ES-I3 (cell line): ENCODE measurements at regions not wholly inside any gene's neighbourhood (a gene's known extent, or its start where the extent isn't known, plus 50 kb on each side); places are given as distances from the start of the nearest gene placed in this dataset.
"Not testable (repeated sequence)": the region's sequence is repeated elsewhere in the genome, so short reads cannot be mapped to it uniquely, and the experiment has no call there.

Experiments used
- H3K36me3 ChIP-seq: 2 replicates; pipeline ENCODE4 v1.6.1; 2013; ENCODE audit warnings: mild to moderate bottlenecking, low read length, control low read depth, moderate library complexity; ENCODE audit not compliant: insufficient read depth
- H3K4me1 ChIP-seq: 2 replicates; pipeline ENCODE4 v1.6.1; 2013; ENCODE audit warnings: mild to moderate bottlenecking, control low read depth, low read length; ENCODE audit not compliant: insufficient read depth
- H3K9ac ChIP-seq: 2 replicates; pipeline ENCODE4 v1.6.1; 2013; ENCODE audit warnings: low read depth, mild to moderate bottlenecking, low read length, moderate library complexity
- H3K9me3 ChIP-seq: 2 replicates; pipeline ENCODE4 v1.6.1; 2013; ENCODE audit warnings: mild to moderate bottlenecking, low read length, moderate library complexity; ENCODE audit not compliant: control insufficient read depth, insufficient read depth

DNA sequence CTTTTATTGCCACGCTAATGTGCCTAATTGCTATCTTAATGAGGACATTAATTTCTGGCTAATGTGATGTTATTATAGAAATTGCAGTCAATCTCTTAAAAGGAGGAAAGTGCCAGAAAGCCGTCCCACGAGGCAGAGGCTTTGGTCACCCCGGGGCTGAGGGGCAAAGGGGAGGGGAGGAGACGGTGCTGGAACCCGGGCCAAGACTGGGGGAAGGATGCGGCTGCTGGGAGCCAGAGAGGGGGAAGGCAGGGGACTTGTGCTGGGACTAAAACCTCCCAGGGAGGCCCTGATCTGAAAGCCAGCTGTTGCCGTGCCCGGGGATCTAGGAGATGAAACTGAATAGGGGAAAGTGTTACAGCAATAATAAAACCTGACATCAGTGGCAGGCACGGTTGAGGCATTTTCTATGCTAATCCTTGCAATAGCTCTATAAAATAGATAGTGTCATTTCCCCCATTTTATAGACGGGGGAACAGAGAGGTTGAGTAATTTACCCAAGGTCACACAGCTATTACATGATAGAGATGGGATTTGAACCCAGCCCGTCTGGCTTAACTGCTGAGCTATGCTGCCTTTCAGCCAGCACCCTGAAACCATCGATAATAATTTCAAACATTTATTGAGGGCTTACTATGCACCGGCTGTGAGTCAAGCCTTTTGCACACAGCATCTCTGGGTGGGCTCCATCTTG lies 83.2 kb upstream of the ADGRE5 start:
- not testable (repeated sequence) for H3K36me3 ChIP-seq, H3K9me3 ChIP-seq, H3K4me1 ChIP-seq, H3K9ac ChIP-seq

DNA sequence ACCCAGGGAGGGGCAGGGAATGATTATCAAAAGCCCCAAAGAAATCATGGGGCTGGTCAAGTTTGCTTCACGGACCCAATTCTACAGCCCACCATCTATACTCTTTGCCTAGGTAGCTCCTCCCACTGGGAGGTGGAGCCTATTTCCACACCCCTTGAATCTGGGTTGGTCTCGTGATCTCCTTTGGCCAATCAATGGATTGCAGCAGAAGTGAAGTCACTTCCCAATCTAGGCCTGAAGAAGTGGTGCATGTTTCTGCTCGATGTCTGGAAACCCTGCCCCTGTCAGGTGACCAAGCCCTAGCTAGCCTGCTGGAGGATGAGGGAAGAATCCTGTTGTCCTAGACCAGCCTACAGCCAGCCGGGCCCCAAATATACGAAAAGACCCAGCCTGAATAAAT lies 86.3 kb upstream of the ADGRE5 start:
- peak overlapping the region; percentile 62; the same call in 1 of the 2 replicates for H3K9ac ChIP-seq
- H3K36me3 ChIP-seq, H3K9me3 ChIP-seq, H3K4me1 ChIP-seq: not testable (repeated sequence)

DNA sequence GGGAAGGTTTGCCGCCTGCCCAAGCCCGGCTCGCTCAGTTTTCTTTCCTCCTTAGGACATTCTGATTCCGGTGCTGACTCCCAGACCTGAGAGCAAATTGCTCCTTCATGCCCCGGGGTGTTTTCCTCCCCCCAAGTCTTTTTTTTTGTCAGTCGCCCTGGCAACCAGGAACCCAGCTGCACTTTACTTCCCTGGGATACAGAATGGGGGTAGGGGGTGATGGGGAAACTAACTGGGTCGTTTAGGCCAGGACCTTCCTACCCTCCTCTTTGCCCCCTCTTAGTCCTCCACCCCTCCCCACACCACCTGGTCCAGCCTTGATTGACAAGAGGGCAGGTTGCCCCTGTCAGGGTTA lies 87.5 kb upstream of the ADGRE5 start:
- H3K9me3 ChIP-seq, H3K4me1 ChIP-seq, H3K36me3 ChIP-seq: not testable (repeated sequence)
- H3K9ac ChIP-seq = peak overlapping the region; percentile 8; the same call in 1 of the 2 replicates

DNA sequence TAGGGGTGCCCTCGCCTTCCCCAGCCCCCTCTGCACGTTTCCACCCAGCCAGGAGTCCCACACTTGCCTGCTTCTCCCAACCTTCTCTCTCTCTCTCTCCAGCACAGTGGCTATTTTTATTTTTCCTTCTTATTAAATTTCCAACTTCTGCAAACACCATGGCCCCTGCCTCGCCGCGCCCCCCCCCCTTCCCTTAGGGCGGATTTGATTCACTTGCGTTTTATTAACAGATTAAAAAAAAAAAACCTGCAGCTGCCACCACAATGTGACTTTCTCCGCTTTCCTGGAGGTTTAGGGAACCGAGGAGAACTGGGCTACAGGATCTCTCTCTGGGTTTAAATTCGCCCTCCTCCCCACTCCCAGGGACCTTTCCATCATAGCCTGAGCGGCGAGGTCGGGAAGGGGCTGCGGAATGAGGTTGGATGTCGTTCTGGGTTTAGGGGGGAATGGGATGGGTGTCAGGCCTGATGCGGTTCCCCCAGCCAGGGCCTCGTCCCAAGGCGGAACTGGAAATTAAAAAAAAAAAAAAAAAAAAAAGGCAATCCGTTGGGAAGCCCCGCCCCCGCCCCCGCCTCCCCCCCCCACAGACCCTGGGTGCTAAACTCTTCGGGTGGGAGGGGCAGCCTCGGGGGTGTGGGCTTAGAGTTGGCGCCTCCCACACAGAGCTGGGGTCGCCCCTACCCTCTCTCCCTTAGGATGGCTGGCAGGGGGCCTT lies 87.3 kb upstream of the ADGRL1 start:
- not testable (repeated sequence) for H3K4me1 ChIP-seq, H3K36me3 ChIP-seq, H3K9me3 ChIP-seq
- H3K9ac ChIP-seq = peak overlapping the region; percentile 61; the same call in 1 of the 2 replicates

DNA sequence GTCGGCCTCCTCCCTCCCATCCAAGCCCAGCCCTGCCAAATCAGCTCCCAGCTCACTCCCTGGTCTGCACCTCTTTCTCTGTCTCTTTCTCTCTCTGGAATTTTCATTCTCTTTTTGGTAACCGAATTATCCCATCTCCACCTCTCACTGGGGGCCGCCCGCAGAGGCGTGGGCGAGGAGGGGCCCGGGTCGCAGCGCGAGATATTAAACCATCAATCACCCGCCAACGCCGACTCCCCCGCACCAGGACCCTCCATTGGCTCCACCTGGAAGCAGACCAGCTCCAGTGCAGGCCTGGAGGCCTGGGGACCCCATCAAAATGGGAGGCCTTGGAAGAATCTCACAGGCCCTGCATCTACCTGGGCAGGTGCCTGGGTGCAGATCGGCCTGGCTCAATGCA lies 83.8 kb upstream of the ADGRL1 start:
- H3K9me3 ChIP-seq, H3K36me3 ChIP-seq, H3K4me1 ChIP-seq: not testable (repeated sequence)

DNA sequence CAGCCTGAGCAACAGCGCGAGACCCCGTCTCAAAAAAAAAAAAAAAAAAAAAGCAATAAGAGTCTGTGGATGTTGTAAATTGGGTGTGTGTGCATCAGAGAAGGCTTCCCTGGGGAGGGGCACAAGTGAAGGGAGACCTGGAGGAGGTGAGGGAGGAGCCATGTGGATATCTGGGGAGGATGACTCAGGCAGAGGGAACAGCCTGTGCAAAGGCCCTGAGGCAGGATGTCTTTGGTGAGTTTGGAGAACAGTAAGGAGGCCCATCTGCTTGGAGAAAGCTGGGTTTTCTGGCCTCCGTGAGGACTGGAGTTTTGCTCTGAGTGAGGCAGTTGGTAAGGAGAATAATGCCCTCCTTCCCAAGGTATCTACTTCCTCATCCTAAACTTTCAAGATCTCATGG lies 81.9 kb upstream of the ADGRL1 start:
- H3K9me3 ChIP-seq, H3K4me1 ChIP-seq, H3K9ac ChIP-seq, H3K36me3 ChIP-seq: not testable (repeated sequence)

More for the DNA sequence above, 83.8 kb upstream of the ADGRL1 start:
- H3K9ac ChIP-seq = not testable (repeated sequence)

DNA sequence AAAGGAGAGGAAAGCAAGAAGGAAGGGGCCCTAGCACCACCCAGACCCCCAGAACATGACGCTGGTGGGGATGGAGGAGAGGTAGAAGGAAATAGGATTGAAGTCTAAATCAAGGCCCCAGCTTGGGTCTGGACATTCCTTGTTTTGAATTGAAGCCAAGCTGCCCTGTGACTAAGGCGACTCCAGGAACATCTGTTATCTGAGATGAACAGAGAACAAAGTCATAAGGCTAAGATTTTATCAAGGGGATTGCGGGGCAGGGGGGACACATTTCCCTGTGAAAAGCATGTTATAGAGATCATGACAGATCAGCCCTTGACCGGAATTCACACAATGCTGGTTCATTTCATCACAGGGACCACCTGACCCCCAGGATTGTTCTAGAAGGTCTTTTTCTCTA lies 80.6 kb upstream of the ADGRL1 start:
- not testable (repeated sequence) for H3K36me3 ChIP-seq, H3K9ac ChIP-seq, H3K9me3 ChIP-seq, H3K4me1 ChIP-seq

DNA sequence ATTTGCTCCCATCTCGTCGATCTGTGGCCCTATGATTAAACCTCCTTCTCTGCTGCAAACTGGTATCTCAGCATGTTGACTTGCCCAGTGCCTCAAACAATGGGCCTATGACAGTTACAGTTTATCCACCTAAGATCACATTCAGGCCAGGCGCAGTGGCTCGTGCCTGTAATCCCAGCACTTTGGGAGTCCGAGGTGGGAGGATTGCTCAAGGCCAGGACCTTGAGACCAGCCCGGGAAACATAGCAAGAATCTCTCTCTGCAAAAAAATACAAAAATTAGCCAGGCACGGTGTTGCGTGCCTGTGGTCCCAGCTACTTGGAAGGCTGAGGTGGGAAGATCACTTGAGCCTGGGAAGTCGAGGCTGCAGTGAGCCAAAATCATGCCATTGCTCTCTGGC lies 79.8 kb upstream of the ADGRL1 start:
- H3K9me3 ChIP-seq, H3K36me3 ChIP-seq, H3K4me1 ChIP-seq, H3K9ac ChIP-seq: not testable (repeated sequence)

DNA sequence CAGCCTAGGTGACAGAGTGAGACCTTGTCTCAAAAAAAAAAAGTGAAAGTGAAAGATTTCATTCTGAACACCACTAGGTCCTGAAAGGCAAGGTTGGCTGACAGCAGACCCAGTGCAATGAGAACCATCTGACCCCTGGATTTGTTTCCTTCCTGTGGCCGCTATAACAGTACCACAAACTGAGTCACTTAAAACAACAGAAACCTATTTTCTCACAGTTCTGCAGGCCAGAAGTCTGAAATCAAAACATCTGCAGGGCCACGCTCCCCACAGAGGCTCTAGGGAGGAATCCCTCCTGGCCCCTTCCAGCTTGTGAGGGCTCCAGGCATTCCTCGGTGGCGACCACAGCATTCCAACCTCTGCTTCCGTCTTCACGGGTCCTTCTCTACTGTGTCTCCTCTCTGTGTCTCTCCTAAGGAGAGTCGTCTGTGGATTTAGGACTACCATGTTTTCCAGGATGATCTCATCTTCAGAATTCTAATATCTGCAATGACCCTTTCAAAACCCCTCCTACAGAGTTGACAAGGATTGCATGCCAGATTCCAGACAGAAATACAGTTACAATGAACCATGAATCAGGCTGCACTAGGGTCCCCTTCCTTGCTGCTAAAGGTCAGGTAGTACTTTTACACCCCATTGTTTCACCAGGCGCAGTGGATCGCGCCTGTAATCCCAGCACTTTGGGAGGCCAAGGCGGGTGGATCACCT lies 78.0 kb upstream of the ADGRL1 start:
- not testable (repeated sequence) for H3K4me1 ChIP-seq, H3K9ac ChIP-seq

DNA sequence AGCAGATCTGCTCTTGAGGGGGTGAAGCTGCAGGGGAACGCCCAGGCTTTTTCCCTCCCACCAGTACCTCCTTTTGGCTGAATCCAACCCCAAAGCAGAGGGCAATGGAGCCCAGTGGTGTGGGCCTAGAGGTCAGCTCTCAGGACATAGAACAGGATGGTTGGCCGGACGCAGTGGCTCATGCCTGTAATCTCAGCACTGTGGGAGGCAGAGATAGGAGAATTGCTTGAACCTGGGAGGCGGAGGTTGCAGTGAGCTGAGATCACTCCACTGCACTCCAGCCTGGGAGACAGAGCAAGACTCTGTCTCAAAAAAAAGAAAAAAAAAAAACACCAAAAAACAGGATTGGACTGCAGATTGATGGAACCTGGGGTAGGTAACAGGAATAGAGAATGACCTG lies 73.3 kb upstream of the ADGRL1 start:
- H3K9me3 ChIP-seq, H3K4me1 ChIP-seq, H3K36me3 ChIP-seq, H3K9ac ChIP-seq: not testable (repeated sequence)

More for the DNA sequence above, 78.0 kb upstream of the ADGRL1 start:
- not testable (repeated sequence) for H3K36me3 ChIP-seq, H3K9me3 ChIP-seq

DNA sequence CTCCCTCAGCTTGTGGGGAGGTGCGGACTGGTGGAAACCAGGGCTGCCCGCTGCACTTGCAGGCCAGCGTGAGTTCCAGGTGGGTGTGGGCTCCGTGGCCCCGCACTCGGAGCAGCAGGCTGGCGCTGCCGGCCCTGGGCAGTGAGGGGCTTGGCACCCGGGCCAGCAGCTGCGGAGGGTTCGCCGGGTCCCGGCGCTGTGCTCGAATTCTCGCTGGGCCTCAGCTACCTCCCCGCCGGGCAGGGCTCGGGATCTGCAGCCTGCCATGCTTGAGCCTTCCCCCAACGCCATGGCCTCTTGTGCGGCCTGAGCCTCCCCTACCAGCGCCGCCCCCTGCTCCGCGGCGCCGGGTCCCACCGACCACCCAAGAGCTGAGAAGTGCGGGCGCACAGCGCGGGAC lies 71.6 kb upstream of the ADGRL1 start:
- no peak overlapping the region for H3K9ac ChIP-seq
- no peaks in the 10 kb centered on the region for H3K36me3 ChIP-seq
- H3K4me1 ChIP-seq = no peaks in the 10 kb centered on the region
- peaks cover 3% of the 10 kb centered on the region; the same call in 1 of the 2 replicates for H3K9me3 ChIP-seq

DNA sequence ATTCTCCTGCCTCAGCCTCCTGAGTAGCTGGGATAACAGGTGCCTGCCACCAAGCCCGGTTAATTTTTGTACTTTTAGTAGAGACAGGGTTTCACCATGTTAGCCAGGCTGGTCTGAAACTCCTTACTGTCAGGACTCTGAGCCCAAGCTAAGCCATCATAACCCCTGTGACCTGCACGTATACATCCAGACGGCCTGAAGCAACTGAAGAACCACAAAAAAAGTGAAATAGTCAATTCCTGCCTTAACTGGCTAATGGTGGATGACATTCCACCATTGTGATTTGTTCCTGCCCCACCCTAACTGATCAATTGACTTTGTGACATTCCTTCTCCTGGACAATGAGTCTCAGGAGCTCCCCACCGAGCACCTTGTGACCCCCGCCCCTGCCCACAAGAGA lies 69.9 kb upstream of the ADGRL1 start:
- H3K36me3 ChIP-seq, H3K9me3 ChIP-seq, H3K9ac ChIP-seq, H3K4me1 ChIP-seq: not testable (repeated sequence)

DNA sequence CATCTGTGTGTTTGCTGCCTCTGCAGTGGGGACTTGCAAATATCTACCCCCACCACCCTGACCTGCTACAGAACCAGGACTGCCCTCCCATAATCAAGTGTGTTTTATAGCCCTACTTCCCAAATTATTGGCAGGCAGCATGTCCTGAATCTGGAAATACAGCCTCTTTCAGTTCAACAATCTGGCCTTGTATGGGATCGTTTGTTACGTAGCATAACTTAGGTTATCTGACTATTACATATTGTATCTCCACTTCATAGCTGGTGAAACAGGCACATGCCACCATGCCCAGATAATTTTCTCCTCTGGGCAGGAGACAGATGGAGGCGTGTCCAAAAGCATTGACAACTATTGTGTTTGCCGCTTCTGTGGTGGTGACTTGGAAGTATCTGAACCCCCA lies 66.7 kb upstream of the ADGRL1 start:
- peaks cover 5% of the 10 kb centered on the region; the same call in 1 of the 2 replicates for H3K9me3 ChIP-seq
- no peaks in the 10 kb centered on the region for H3K36me3 ChIP-seq
- H3K4me1 ChIP-seq = peaks cover 15% of the 10 kb centered on the region; the same call in 1 of the 2 replicates
- no peak overlapping the region for H3K9ac ChIP-seq

DNA sequence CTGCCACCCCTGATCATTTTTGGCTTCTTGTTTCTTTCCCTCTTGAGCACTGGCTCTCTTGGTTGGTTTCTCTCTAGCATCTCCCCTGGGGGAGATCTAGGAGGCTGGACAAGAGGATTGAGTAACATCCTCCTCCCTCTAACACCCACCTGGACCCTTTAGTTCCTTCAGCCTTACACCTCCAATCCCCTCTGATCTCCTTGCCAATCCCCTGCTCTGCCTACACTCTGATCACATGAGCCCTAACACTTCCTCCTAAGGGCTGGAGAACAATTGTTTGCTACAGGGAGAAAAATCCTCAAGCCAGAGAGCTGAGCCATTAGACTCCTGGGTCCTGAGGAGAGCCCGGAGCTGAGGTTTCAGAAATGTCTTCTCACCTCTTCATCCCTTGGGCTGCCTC lies 65.9 kb upstream of the ADGRL1 start:
- peaks cover 15% of the 10 kb centered on the region; the same call in 1 of the 2 replicates for H3K4me1 ChIP-seq
- H3K9ac ChIP-seq = no peak overlapping the region
- no peaks in the 10 kb centered on the region for H3K36me3 ChIP-seq
- H3K9me3 ChIP-seq = peaks cover 5% of the 10 kb centered on the region; the same call in 1 of the 2 replicates

DNA sequence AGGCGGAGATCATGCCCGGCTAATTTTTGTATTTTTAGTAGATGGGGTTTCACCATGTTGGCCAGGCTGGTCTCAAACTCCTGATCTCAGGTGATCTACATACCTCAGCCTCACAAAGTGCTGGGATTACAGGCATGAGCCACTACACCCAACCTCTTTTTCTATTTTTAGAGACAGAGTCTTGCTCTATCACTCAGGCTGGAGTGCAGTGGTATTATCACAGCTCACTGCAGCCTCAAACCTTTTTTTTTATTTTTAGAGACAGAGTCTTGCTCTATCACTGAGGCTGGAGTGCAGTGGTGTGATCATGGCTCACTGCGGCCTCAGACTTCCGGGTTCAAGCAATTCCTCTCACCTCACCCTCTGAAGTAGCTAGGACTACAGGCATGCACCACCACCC lies 64.6 kb upstream of the ADGRL1 start:
- peaks cover 15% of the 10 kb centered on the region; the same call in 1 of the 2 replicates for H3K4me1 ChIP-seq
- H3K9me3 ChIP-seq, H3K9ac ChIP-seq, H3K36me3 ChIP-seq: not testable (repeated sequence)
